ENCODE measurements at regions not wholly inside any gene's neighbourhood (a gene's known extent, or its start where the extent isn't known, plus 50 kb on each side); places are given as distances from the start of the nearest gene placed in this dataset.

DNA sequence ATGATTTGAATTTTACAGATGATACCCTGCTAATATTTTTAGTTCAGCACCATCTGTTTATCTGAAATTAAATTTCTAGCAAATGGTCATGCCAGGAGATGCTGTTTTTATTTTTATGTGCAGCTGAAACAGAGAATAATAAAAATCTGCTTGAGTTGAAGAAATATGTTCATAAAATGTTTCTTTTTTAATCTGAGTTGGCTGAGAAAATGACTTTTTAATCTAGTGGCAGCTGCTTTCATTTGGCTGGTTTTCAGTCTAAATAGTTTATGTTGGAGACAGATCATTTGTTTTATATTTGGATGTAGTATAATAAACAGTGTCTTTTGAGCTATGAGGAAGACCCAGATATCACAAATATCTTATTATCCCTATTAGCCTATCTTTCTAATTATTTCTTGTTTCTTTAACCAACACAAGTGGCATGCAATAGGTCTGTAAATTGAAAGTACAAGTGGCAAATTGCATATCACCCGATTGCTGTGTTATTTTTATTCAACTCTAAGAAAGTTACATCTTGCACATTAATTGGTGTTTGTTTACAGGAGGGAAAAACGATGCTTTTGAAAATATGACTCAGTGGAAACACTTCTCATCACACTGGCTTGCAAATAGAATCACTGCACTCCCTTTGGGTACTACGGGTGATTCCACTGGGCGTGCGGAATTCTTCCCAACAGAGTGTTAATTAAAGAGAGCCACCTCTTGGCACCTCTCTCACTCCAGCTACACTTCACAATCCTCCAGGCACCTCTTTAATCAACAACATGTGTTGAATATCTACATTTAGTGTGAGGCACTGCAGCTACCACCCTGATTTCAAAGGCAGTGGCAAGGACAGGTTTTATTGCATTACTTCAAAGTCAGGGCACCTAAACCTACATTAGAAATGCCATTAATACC lies 51.7 kb upstream of the AP1S2 start:
- no peak for TF ChIP-seq POLR2A (IDR thresholded peaks at IDR 0.05)
- TF ChIP-seq, protein P1, sequence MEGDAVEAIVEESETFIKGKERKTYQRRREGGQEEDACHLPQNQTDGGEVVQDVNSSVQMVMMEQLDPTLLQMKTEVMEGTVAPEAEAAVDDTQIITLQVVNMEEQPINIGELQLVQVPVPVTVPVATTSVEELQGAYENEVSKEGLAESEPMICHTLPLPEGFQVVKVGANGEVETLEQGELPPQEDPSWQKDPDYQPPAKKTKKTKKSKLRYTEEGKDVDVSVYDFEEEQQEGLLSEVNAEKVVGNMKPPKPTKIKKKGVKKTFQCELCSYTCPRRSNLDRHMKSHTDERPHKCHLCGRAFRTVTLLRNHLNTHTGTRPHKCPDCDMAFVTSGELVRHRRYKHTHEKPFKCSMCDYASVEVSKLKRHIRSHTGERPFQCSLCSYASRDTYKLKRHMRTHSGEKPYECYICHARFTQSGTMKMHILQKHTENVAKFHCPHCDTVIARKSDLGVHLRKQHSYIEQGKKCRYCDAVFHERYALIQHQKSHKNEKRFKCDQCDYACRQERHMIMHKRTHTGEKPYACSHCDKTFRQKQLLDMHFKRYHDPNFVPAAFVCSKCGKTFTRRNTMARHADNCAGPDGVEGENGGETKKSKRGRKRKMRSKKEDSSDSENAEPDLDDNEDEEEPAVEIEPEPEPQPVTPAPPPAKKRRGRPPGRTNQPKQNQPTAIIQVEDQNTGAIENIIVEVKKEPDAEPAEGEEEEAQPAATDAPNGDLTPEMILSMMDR (IDR thresholded peaks at IDR 0.05) = no peak
- TF ChIP-seq POLR2AphosphoS5 (IDR thresholded peaks at IDR 0.05) = no peak

Measured in prostate gland (tissue), 2 donors.